CD4-positive, CD25-positive, alpha-beta regulatory T cell (primary cell): ENCODE measurements at regions not wholly inside any gene's neighbourhood (a gene's known extent, or its start where the extent isn't known, plus 50 kb on each side); places are given as distances from the start of the nearest gene placed in this dataset.

ENCODE experiments used
- ATAC-seq, 2 donors: fragments of 150-1000 bp; cut with Tn5 transposase; one replicate each; pipeline ENCODE4 v1.10.0; 2021; ENCODE audit warnings: low read depth in 2 of 2, moderate number of reproducible peaks in 2 of 2, moderate library complexity in 1 of 2
- DNase-seq, 3 donors: peaks; one replicate each; pipeline versions ENCODE4 v3.0.0 to v3.0.0-alpha.2; 2012 to 2022; ENCODE audit warnings: mixed read lengths in 1 of 3
- H3K27ac ChIP-seq: one replicate; pipeline ENCODE4 v1.7.0; 2013; ENCODE audit warnings: mild to moderate bottlenecking, low read length; ENCODE audit not compliant: insufficient read depth, poor library complexity, severe bottlenecking
- H3K27me3 ChIP-seq: one replicate; pipeline ENCODE4 v1.7.0; 2013; ENCODE audit warnings: low read length; ENCODE audit not compliant: control insufficient read depth, insufficient read depth
- H3K36me3 ChIP-seq: one replicate; pipeline ENCODE4 v1.7.0; 2013; ENCODE audit warnings: mild to moderate bottlenecking, low read length, moderate library complexity; ENCODE audit not compliant: control insufficient read depth, insufficient read depth
- H3K4me1 ChIP-seq: 2 replicates; pipeline ENCODE4 v1.7.0; 2013; ENCODE audit warnings: mild to moderate bottlenecking, low read length; ENCODE audit not compliant: insufficient read depth, control insufficient read depth, poor library complexity, severe bottlenecking
- H3K4me3 ChIP-seq: one replicate; pipeline ENCODE4 v1.7.0; 2013; ENCODE audit warnings: low read depth, mild to moderate bottlenecking, low read length, moderate library complexity
- H3K9me3 ChIP-seq, 2 experiments: 1 replicate in 1 of 2; 2 replicates in 1 of 2; pipeline ENCODE4 v1.7.0; 2013; ENCODE audit warnings: low read length in 2 of 2, mild to moderate bottlenecking in 1 of 2, moderate library complexity in 1 of 2; ENCODE audit not compliant: control insufficient read depth in 2 of 2
- H3K27ac Mint-ChIP-seq, 3 donors: one replicate each; pipeline ENCODE4 v1.8.0; 2020 to 2022; ENCODE audit warnings: mild to moderate bottlenecking in 3 of 3, mixed read lengths in 3 of 3, moderate library complexity in 2 of 3
- H3K27me3 Mint-ChIP-seq: one replicate; pipeline ENCODE4 v1.8.0; 2022; ENCODE audit warnings: mild to moderate bottlenecking, mixed read lengths
- H3K36me3 Mint-ChIP-seq: one replicate; pipeline ENCODE4 v1.8.0; 2020; ENCODE audit warnings: mixed read lengths
- H3K4me1 Mint-ChIP-seq, 4 donors: one replicate each; pipeline ENCODE4 v1.8.0; 2020 to 2022; ENCODE audit warnings: mixed read lengths in 4 of 4, mild to moderate bottlenecking in 1 of 4
- H3K4me3 Mint-ChIP-seq, 4 donors: one replicate each; pipeline ENCODE4 v1.8.0; 2020 to 2022; ENCODE audit warnings: mild to moderate bottlenecking in 4 of 4, mixed read lengths in 4 of 4, moderate library complexity in 3 of 4
- H3K9me3 Mint-ChIP-seq, 7 donors: one replicate each; pipeline ENCODE4 v1.8.0; 2020 to 2022; ENCODE audit warnings: mixed read lengths in 7 of 7, mild to moderate bottlenecking in 3 of 7, moderate library complexity in 2 of 7

DNA sequence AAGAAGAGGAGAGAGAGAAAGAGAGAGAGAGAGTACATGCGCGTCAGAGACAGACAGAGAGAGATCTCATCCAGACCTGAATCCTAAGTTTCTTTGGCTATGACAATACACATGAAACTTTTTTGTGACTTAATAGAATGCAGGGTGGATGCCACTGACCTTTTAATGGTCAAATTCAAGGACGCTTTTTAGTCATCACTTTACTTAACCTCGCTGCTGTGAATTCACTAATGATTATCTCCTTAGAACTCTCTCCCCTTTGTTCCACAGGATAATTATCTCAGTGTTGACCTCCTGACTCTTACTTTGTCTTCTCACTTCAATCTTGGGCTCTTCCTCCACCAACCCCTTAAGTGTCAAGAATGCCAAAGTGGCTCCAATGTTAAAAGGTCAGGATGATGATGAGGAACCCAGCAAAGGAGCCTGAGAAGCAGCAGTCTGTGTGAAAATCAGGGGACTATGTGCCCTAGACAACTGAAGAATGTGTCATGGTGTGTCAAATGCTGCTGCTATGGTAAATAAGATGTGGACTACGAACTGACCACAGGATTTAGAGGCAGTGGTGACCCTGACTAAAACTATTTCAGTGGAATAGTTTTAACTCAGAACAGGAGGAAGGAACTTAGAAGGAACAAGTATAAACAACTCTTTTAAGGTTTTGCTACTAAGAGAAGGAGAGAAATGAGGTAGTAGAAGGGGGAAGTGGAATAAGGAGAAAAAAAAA lies 382.1 kb downstream of the ZEB2 start:
- Histone ChIP-seq H3K4me1 (no peaks in the 10 kb centered on the region), H3K36me3 (no peaks in the 10 kb centered on the region), H3K27me3 (no peaks in the 10 kb centered on the region), H3K9me3 (no peaks in the 10 kb centered on the region), H3K4me3 (no peak overlapping the region), H3K27ac (no peak overlapping the region)
- Mint-ChIP-seq H3K36me3 (peaks cover 12% of the 10 kb centered on the region), H3K4me1 (no peaks in the 10 kb centered on the region), H3K9me3 (peaks cover 0 to 1% (median 0%) of the 10 kb centered on the region in 7 donors), H3K4me3 (peak overlapping the region in 1 of 4 donors; percentile 38), H3K27me3 (no peaks in the 10 kb centered on the region), H3K27ac (no peak overlapping the region)
- DNase-seq (no peak), ATAC-seq (no peak)

DNA sequence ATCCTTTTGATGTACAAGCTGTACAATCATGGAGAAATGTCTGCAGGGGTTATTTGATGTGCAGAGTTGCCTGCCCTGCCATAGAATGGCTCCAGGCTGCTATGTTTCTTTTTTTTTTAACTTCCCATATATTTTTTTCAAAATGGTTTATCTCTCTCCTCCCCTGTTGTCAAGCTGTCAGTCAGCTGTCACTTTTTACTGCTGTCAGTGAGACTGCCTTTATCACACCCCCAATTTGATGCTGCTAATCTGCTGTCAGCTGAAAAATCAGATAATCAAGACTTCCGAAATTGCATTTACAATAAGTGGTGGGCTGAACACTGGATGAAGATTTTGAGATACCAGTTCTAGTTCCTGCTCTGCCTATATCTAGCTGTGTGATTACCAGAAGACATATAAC lies 382.6 kb downstream of the ZEB2 start:
- DNase-seq (no peak), ATAC-seq (no peak)
- Histone ChIP-seq H3K27me3 (no peaks in the 10 kb centered on the region), H3K4me1 (no peaks in the 10 kb centered on the region), H3K4me3 (no peak overlapping the region), H3K36me3 (no peaks in the 10 kb centered on the region), H3K9me3 (no peaks in the 10 kb centered on the region), H3K27ac (no peak overlapping the region)
- Mint-ChIP-seq H3K36me3 (peaks cover 12% of the 10 kb centered on the region), H3K9me3 (peaks cover 0 to 1% (median 0%) of the 10 kb centered on the region in 7 donors), H3K4me3 (no peak overlapping the region), H3K27me3 (no peaks in the 10 kb centered on the region), H3K4me1 (no peaks in the 10 kb centered on the region), H3K27ac (no peak overlapping the region)

DNA sequence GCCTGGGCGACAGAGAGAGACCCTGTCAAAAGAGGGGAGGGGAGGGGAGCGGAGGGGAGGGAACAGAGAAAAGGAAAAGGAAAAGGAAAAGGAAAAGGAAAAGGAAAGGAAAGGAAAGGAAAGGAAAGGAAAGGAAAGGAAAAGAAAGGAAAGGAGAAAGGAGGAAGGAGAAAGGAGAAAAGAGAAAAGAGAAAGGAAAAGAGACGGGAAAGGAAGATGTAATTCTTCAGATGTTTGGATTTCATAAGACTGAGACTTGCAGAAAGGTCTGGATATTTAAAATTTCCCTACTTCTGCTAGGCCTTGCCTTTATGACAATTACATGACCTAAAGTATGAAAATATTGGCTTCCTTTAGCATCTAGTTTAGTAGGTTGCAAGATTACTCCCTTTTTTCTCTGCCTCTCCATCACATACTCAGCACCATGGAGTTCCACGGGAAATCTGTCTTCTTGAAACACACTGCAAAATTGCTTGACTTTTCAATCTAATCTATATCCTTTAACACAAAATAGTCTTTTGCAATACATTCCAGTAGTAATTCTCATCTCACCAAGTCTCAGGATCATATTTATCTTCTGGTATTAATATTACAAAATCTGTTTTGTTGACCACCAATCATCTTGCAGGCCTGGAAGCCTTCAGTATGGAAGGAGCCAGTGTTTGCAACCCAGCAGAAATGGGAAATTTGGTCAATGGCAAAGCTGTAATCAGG lies 383.5 kb downstream of the ZEB2 start:
- peaks cover 0 to 1% (median 0%) of the 10 kb centered on the region in 7 donors for H3K9me3 Mint-ChIP-seq
- ATAC-seq (no peak), DNase-seq (no peak)
- Histone ChIP-seq H3K4me1 (no peaks in the 10 kb centered on the region), H3K27ac (no peak overlapping the region), H3K36me3 (no peaks in the 10 kb centered on the region), H3K9me3 (no peaks in the 10 kb centered on the region), H3K27me3 (no peaks in the 10 kb centered on the region), H3K4me3 (no peak overlapping the region)
- H3K4me1 Mint-ChIP-seq: no peaks in the 10 kb centered on the region
- H3K36me3 Mint-ChIP-seq: peaks cover 10% of the 10 kb centered on the region
- H3K4me3 Mint-ChIP-seq: no peak overlapping the region
- no peak overlapping the region for H3K27ac Mint-ChIP-seq
- H3K27me3 Mint-ChIP-seq: no peaks in the 10 kb centered on the region

DNA sequence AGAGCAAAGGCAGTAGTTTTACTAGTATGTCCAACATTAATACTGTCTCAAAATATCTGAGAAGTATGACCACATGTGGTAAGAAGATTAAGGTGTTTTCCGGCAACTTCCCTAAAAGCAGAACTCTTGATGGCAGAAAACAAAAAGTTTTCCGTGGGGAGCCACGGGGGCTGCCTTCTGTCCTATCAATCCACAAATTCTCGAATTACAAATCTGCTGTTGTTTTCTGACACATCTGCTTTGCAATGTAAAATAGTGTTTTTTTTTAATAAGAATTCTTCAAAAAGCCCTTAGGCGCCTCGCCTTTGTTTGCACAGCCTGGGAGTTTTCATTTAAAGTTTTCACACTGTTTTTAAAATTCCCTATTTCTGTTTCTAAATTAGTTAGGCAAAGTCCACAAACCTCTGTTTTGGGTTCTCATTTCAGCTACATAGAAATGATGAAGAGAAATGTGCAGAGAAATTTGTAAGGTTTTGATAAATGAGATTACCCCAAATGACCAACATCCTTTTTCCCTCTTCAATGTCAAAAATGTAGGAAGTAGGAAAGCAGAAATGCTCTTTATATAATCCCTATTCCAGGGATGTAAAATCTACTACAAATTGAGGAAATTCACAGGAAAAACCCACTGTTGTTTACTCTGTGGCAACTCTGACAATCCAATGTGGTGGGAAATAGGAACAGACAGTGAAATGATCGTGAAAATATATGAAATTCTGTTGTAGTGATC lies 385.8 kb downstream of the ZEB2 start:
- no peak for ATAC-seq

GRCh38 chr2:144132357-144132756 lies 387.6 kb downstream of the ZEB2 start:
- no peak for ATAC-seq

More for the DNA sequence above, 385.8 kb downstream of the ZEB2 start:
- H3K27ac Mint-ChIP-seq: no peak overlapping the region
- Histone ChIP-seq H3K27me3 (no peaks in the 10 kb centered on the region), H3K4me1 (no peaks in the 10 kb centered on the region), H3K36me3 (no peaks in the 10 kb centered on the region), H3K4me3 (no peak overlapping the region), H3K27ac (no peak overlapping the region), H3K9me3 (no peaks in the 10 kb centered on the region)
- H3K27me3 Mint-ChIP-seq: no peaks in the 10 kb centered on the region
- no peak for DNase-seq
- H3K4me1 Mint-ChIP-seq: no peaks in the 10 kb centered on the region
- H3K9me3 Mint-ChIP-seq: peaks cover 0 to 1% (median 0%) of the 10 kb centered on the region in 7 donors
- peaks cover 3% of the 10 kb centered on the region for H3K36me3 Mint-ChIP-seq
- no peak overlapping the region for H3K4me3 Mint-ChIP-seq

GRCh38 chr2:144131042-144131441 lies 388.9 kb downstream of the ZEB2 start:
- H3K4me3 ChIP-seq: no peak overlapping the region
- ATAC-seq: no peak
- no peaks in the 10 kb centered on the region for H3K4me1 ChIP-seq

More at GRCh38 chr2:144132357-144132756, 387.6 kb downstream of the ZEB2 start:
- H3K4me3 ChIP-seq: no peak overlapping the region
- Mint-ChIP-seq H3K27me3 (no peaks in the 10 kb centered on the region), H3K27ac (no peak overlapping the region), H3K36me3 (no peaks in the 10 kb centered on the region), H3K9me3 (no peaks in the 10 kb centered on the region), H3K4me1 (no peaks in the 10 kb centered on the region), H3K4me3 (no peak overlapping the region)
- no peaks in the 10 kb centered on the region for H3K4me1 ChIP-seq
- H3K27me3 ChIP-seq: no peaks in the 10 kb centered on the region
- no peak overlapping the region for H3K27ac ChIP-seq
- no peak for DNase-seq
- H3K36me3 ChIP-seq: no peaks in the 10 kb centered on the region
- no peaks in the 10 kb centered on the region for H3K9me3 ChIP-seq

GRCh38 chr2:144130551-144130950 lies 389.4 kb downstream of the ZEB2 start:
- no peaks in the 10 kb centered on the region for H3K4me1 Mint-ChIP-seq
- H3K27me3 Mint-ChIP-seq: no peaks in the 10 kb centered on the region
- H3K9me3 Mint-ChIP-seq: no peaks in the 10 kb centered on the region
- H3K36me3 Mint-ChIP-seq: peaks cover 9% of the 10 kb centered on the region
- Histone ChIP-seq H3K9me3 (no peaks in the 10 kb centered on the region), H3K27me3 (no peaks in the 10 kb centered on the region), H3K36me3 (no peaks in the 10 kb centered on the region), H3K4me1 (no peaks in the 10 kb centered on the region), H3K27ac (no peak overlapping the region), H3K4me3 (no peak overlapping the region)
- DNase-seq (no peak), ATAC-seq (no peak)
- no peak overlapping the region for H3K27ac Mint-ChIP-seq
- H3K4me3 Mint-ChIP-seq: no peak overlapping the region

More at GRCh38 chr2:144131042-144131441, 388.9 kb downstream of the ZEB2 start:
- Mint-ChIP-seq H3K9me3 (no peaks in the 10 kb centered on the region), H3K27ac (no peak overlapping the region), H3K4me1 (no peaks in the 10 kb centered on the region), H3K27me3 (no peaks in the 10 kb centered on the region), H3K36me3 (peaks cover 5% of the 10 kb centered on the region), H3K4me3 (no peak overlapping the region)
- no peaks in the 10 kb centered on the region for H3K36me3 ChIP-seq
- no peaks in the 10 kb centered on the region for H3K9me3 ChIP-seq
- H3K27me3 ChIP-seq: no peaks in the 10 kb centered on the region
- DNase-seq: no peak
- H3K27ac ChIP-seq: no peak overlapping the region
